GM18508 (cell line): ENCODE measurements at regions not wholly inside any gene's neighbourhood (a gene's known extent, or its start where the extent isn't known, plus 50 kb on each side); places are given as distances from the start of the nearest gene placed in this dataset.

Source experiments
- ATAC-seq: cut with Tn5 transposase; IDR thresholded peaks from one replicate; pipeline ENCODE4 v1.9.1; 2021; ENCODE audit warnings: moderate number of reproducible peaks; ENCODE audit not compliant: insufficient read depth, unreplicated experiment

GRCh38 chrX:5549512-5549911, 679.2 kb downstream of the NLGN4X start:
- ATAC-seq, result no peak

- no peak for ATAC-seq
These were observed 691.6 kb downstream of the NLGN4X start for GRCh38 chrX:5537098-5537497.

- no peak for ATAC-seq
These were observed 692.4 kb downstream of the NLGN4X start for GRCh38 chrX:5536261-5536660.

GRCh38 chrX:5528057-5528456, 700.6 kb downstream of the NLGN4X start:
- no peak for ATAC-seq

- ATAC-seq, result no peak
These were observed 702.5 kb downstream of the NLGN4X start for GRCh38 chrX:5526191-5526590.

- no peak for ATAC-seq
These were observed 737.7 kb downstream of the NLGN4X start for GRCh38 chrX:5490786-5491563.

GRCh38 chrX:5474282-5474681, 754.4 kb downstream of the NLGN4X start:
- ATAC-seq, result no peak

- ATAC-seq, result no peak
These were observed 770.3 kb downstream of the NLGN4X start for GRCh38 chrX:5458300-5458842.

GRCh38 chrX:5449323-5449722, 779.3 kb downstream of the NLGN4X start:
- no peak for ATAC-seq

- no peak for ATAC-seq
These were observed 796.8 kb downstream of the NLGN4X start for GRCh38 chrX:5431823-5432222.

- no peak for ATAC-seq
These were observed 803.5 kb downstream of the NLGN4X start for GRCh38 chrX:5425119-5425518.

GRCh38 chrX:5417381-5417780, 811.3 kb downstream of the NLGN4X start:
- ATAC-seq, result no peak

- ATAC-seq, result no peak
These were observed 812.9 kb downstream of the NLGN4X start for GRCh38 chrX:5415738-5416137.

GRCh38 chrX:5409106-5409505, 819.6 kb downstream of the NLGN4X start:
- ATAC-seq, result no peak

GRCh38 chrX:5402461-5402860, 826.2 kb downstream of the NLGN4X start:
- no peak for ATAC-seq

GRCh38 chrX:5399403-5399802, 829.3 kb downstream of the NLGN4X start:
- ATAC-seq, result no peak

- ATAC-seq, result no peak
These were observed 831.3 kb downstream of the NLGN4X start for GRCh38 chrX:5397409-5397808.

GRCh38 chrX:5390376-5390775, 838.3 kb downstream of the NLGN4X start:
- ATAC-seq, result no peak

GRCh38 chrX:5388087-5388486, 840.6 kb downstream of the NLGN4X start:
- ATAC-seq, result no peak

GRCh38 chrX:5380426-5380825, 848.2 kb downstream of the NLGN4X start:
- no peak for ATAC-seq

- ATAC-seq, result no peak
These were observed 886.8 kb downstream of the NLGN4X start for GRCh38 chrX:5341902-5342301.

- no peak for ATAC-seq
These were observed 891.5 kb downstream of the NLGN4X start for GRCh38 chrX:5337160-5337559.
